ENCODE measurements at regions not wholly inside any gene's neighbourhood (a gene's known extent, or its start where the extent isn't known, plus 50 kb on each side); places are given as distances from the start of the nearest gene placed in this dataset.

DNA sequence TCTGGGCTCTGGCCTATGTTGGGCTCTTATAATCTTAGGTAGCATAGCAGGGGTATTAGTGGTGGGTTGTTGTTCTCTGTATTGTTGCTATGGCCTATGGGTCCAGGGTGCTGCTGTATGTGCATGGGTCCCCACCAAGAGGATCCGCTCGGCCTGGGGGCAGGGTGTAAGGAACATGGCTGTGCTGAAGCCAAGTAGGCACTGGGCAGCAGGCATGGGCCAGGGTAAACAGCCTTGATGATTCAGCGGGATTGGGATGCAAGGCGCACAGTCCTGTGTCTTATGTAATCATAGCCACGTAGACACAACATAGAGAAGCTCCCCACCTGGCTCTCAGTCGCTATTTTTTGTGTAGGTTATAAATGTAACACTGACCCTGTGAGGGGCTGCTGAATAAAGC is 306.9 kb downstream of the ZPLD1 start:
- TF ChIP-seq, protein P1, sequence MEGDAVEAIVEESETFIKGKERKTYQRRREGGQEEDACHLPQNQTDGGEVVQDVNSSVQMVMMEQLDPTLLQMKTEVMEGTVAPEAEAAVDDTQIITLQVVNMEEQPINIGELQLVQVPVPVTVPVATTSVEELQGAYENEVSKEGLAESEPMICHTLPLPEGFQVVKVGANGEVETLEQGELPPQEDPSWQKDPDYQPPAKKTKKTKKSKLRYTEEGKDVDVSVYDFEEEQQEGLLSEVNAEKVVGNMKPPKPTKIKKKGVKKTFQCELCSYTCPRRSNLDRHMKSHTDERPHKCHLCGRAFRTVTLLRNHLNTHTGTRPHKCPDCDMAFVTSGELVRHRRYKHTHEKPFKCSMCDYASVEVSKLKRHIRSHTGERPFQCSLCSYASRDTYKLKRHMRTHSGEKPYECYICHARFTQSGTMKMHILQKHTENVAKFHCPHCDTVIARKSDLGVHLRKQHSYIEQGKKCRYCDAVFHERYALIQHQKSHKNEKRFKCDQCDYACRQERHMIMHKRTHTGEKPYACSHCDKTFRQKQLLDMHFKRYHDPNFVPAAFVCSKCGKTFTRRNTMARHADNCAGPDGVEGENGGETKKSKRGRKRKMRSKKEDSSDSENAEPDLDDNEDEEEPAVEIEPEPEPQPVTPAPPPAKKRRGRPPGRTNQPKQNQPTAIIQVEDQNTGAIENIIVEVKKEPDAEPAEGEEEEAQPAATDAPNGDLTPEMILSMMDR (IDR thresholded peaks at IDR 0.05): no peak
- TF ChIP-seq POLR2A (IDR thresholded peaks at IDR 0.05): no peak

All from body of pancreas (tissue), 4 donors.